ENCODE measurements at regions not wholly inside any gene's neighbourhood (a gene's known extent, or its start where the extent isn't known, plus 50 kb on each side); places are given as distances from the start of the nearest gene placed in this dataset.

GRCh38 chr3:135622215-135622614, 343.3 kb upstream of the PPP2R3A start:
- Histone ChIP-seq H3K79me2 (ENCODE audit: control insufficient read depth, insufficient read depth, low read length, poor library complexity) (no peaks in the 10 kb centered on the region), H3K9ac (ENCODE audit: low read length) (no peak overlapping the region), H3K79me1 (ENCODE audit: low read length) (no peaks in the 10 kb centered on the region), H2BK120ac (ENCODE audit: insufficient read depth, low read length, poor library complexity) (no peak overlapping the region), H3K23ac (ENCODE audit: low read length) (no peak overlapping the region), H3K4me3 (ENCODE audit: low read depth, low read length) (no peak overlapping the region), H3K4me1 (ENCODE audit: control insufficient read depth in 1 of 2, insufficient read depth in 2 of 2, low read length in 2 of 2) (no peaks in the 10 kb centered on the region), H3K4me2 (ENCODE audit: low read length) (no peak overlapping the region), H3K18ac (ENCODE audit: low read length) (no peak overlapping the region), H3K14ac (ENCODE audit: low read length) (no peak overlapping the region), H2AK5ac (ENCODE audit: low read length) (no peak overlapping the region), H4K12ac (ENCODE audit: low read depth, low read length) (no peak overlapping the region), H2BK5ac (ENCODE audit: low read depth, low read length, poor library complexity) (no peak overlapping the region), H4K8ac (ENCODE audit: low read depth, low read length) (no peak overlapping the region), H4K91ac (ENCODE audit: low read depth, low read length) (no peak overlapping the region), H2AFZ (ENCODE audit: insufficient read depth, low read length, poor library complexity) (no peak overlapping the region), H2BK12ac (ENCODE audit: low read length) (no peak overlapping the region), H3K27me3 (ENCODE audit: insufficient read depth, low read length) (no peaks in the 10 kb centered on the region), H3K27ac (ENCODE audit: low read depth, low read length) (no peak overlapping the region), H3K36me3 (ENCODE audit: control insufficient read depth in 1 of 2, insufficient read depth in 2 of 2, low read length in 2 of 2) (no peaks in the 10 kb centered on the region), H3K4ac (ENCODE audit: low read depth, low read length) (no peak overlapping the region), H3K9me3 (ENCODE audit: insufficient read depth, low read depth, low read length) (peaks cover 2% of the 10 kb centered on the region)
- DNase-seq = no peak
- no CpG with 5 or more reads among the region's 2 CpGs for WGBS (ENCODE audit: extremely low coverage, insufficient coverage, insufficient read length)

- Histone ChIP-seq H3K23ac (ENCODE audit: low read length) (no peak overlapping the region), H3K4me1 (ENCODE audit: control insufficient read depth in 1 of 2, insufficient read depth in 2 of 2, low read length in 2 of 2) (no peaks in the 10 kb centered on the region), H2BK12ac (ENCODE audit: low read length) (no peak overlapping the region), H3K79me1 (ENCODE audit: low read length) (no peaks in the 10 kb centered on the region), H3K27ac (ENCODE audit: low read depth, low read length) (no peak overlapping the region), H3K79me2 (ENCODE audit: control insufficient read depth, insufficient read depth, low read length, poor library complexity) (no peaks in the 10 kb centered on the region), H3K18ac (ENCODE audit: low read length) (no peak overlapping the region), H2AFZ (ENCODE audit: insufficient read depth, low read length, poor library complexity) (no peak overlapping the region), H4K8ac (ENCODE audit: low read depth, low read length) (no peak overlapping the region), H3K4ac (ENCODE audit: low read depth, low read length) (no peak overlapping the region), H2AK5ac (ENCODE audit: low read length) (no peak overlapping the region), H3K9me3 (ENCODE audit: insufficient read depth, low read depth, low read length) (peaks cover 2% of the 10 kb centered on the region), H2BK120ac (ENCODE audit: insufficient read depth, low read length, poor library complexity) (no peak overlapping the region), H4K91ac (ENCODE audit: low read depth, low read length) (no peak overlapping the region), H3K4me3 (ENCODE audit: low read depth, low read length) (no peak overlapping the region), H2BK5ac (ENCODE audit: low read depth, low read length, poor library complexity) (no peak overlapping the region), H3K27me3 (ENCODE audit: insufficient read depth, low read length) (no peaks in the 10 kb centered on the region), H4K12ac (ENCODE audit: low read depth, low read length) (no peak overlapping the region), H3K14ac (ENCODE audit: low read length) (no peak overlapping the region), H3K36me3 (ENCODE audit: control insufficient read depth in 1 of 2, insufficient read depth in 2 of 2, low read length in 2 of 2) (no peaks in the 10 kb centered on the region), H3K4me2 (ENCODE audit: low read length) (no peak overlapping the region), H3K9ac (ENCODE audit: low read length) (no peak overlapping the region)
- no peak for DNase-seq
Observed at GRCh38 chr3:135622656-135623055, 342.9 kb upstream of the PPP2R3A start.

GRCh38 chr3:135623558-135623957, 342.0 kb upstream of the PPP2R3A start:
- Histone ChIP-seq H3K27me3 (ENCODE audit: insufficient read depth, low read length) (no peaks in the 10 kb centered on the region), H3K23ac (ENCODE audit: low read length) (no peak overlapping the region), H3K9me3 (ENCODE audit: insufficient read depth, low read depth, low read length) (peaks cover 2% of the 10 kb centered on the region), H4K91ac (ENCODE audit: low read depth, low read length) (no peak overlapping the region), H3K27ac (ENCODE audit: low read depth, low read length) (no peak overlapping the region), H3K14ac (ENCODE audit: low read length) (no peak overlapping the region), H2AK5ac (ENCODE audit: low read length) (no peak overlapping the region), H3K79me1 (ENCODE audit: low read length) (no peaks in the 10 kb centered on the region), H2AFZ (ENCODE audit: insufficient read depth, low read length, poor library complexity) (no peak overlapping the region), H3K4ac (ENCODE audit: low read depth, low read length) (no peak overlapping the region), H3K36me3 (ENCODE audit: control insufficient read depth in 1 of 2, insufficient read depth in 2 of 2, low read length in 2 of 2) (no peaks in the 10 kb centered on the region), H4K8ac (ENCODE audit: low read depth, low read length) (no peak overlapping the region), H3K9ac (ENCODE audit: low read length) (no peak overlapping the region), H3K4me1 (ENCODE audit: control insufficient read depth in 1 of 2, insufficient read depth in 2 of 2, low read length in 2 of 2) (no peaks in the 10 kb centered on the region), H3K18ac (ENCODE audit: low read length) (no peak overlapping the region), H2BK5ac (ENCODE audit: low read depth, low read length, poor library complexity) (no peak overlapping the region), H3K4me3 (ENCODE audit: low read depth, low read length) (no peak overlapping the region), H3K4me2 (ENCODE audit: low read length) (no peak overlapping the region), H2BK12ac (ENCODE audit: low read length) (no peak overlapping the region), H4K12ac (ENCODE audit: low read depth, low read length) (no peak overlapping the region), H2BK120ac (ENCODE audit: insufficient read depth, low read length, poor library complexity) (no peak overlapping the region), H3K79me2 (ENCODE audit: control insufficient read depth, insufficient read depth, low read length, poor library complexity) (no peaks in the 10 kb centered on the region)
- DNase-seq = no peak
- no CpG with 5 or more reads among the region's 2 CpGs for WGBS (ENCODE audit: extremely low coverage, insufficient coverage, insufficient read length)

DNA sequence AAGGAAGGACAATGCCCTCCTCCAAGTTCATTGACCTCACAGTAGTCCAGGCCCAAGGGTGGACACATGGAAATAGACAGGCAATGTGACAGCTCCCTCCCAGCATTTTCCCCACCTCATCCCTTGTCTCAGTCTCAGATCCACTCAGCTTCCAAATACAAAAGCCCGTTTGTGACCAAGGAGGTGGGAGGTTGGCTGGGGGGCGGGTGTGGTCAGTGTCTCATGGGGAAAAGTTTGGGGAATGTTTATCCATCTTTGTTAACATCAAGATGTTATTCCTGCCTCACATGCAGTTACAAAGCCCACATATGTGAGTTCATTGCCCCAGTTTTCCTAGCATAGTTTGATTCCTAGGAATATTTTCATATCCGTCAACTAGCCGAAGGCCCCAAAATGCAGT, 338.5 kb upstream of the PPP2R3A start:
- no peak overlapping the region for H2AK5ac ChIP-seq (ENCODE audit: low read length)
- no peaks in the 10 kb centered on the region for H3K27me3 ChIP-seq (ENCODE audit: insufficient read depth, low read length)
- no peak for DNase-seq
- H2AFZ ChIP-seq (ENCODE audit: insufficient read depth, low read length, poor library complexity) = no peak overlapping the region
- no peak overlapping the region for H3K14ac ChIP-seq (ENCODE audit: low read length)
- no peak overlapping the region for H3K27ac ChIP-seq (ENCODE audit: low read depth, low read length)
- no peak overlapping the region for H3K9ac ChIP-seq (ENCODE audit: low read length)
- no peak overlapping the region for H3K4me2 ChIP-seq (ENCODE audit: low read length)
- no peak overlapping the region for H3K18ac ChIP-seq (ENCODE audit: low read length)
- H3K9me3 ChIP-seq (ENCODE audit: insufficient read depth, low read depth, low read length) = no peaks in the 10 kb centered on the region
- H3K23ac ChIP-seq (ENCODE audit: low read length) = peak overlapping the region; percentile 6
- H4K12ac ChIP-seq (ENCODE audit: low read depth, low read length) = no peak overlapping the region
- H4K8ac ChIP-seq (ENCODE audit: low read depth, low read length) = no peak overlapping the region
- no peaks in the 10 kb centered on the region for H3K79me1 ChIP-seq (ENCODE audit: low read length)
- no peak overlapping the region for H2BK12ac ChIP-seq (ENCODE audit: low read length)
- peak overlapping the region; percentile 25 for H3K4me3 ChIP-seq (ENCODE audit: low read depth, low read length)
- H3K79me2 ChIP-seq (ENCODE audit: control insufficient read depth, insufficient read depth, low read length, poor library complexity) = no peaks in the 10 kb centered on the region
- H3K36me3 ChIP-seq (ENCODE audit: control insufficient read depth in 1 of 2, insufficient read depth in 2 of 2, low read length in 2 of 2) = no peaks in the 10 kb centered on the region
- H2BK5ac ChIP-seq (ENCODE audit: low read depth, low read length, poor library complexity) = no peak overlapping the region
- no peak overlapping the region for H4K91ac ChIP-seq (ENCODE audit: low read depth, low read length)
- H2BK120ac ChIP-seq (ENCODE audit: insufficient read depth, low read length, poor library complexity) = no peak overlapping the region
- H3K4me1 ChIP-seq (ENCODE audit: control insufficient read depth in 1 of 2, insufficient read depth in 2 of 2, low read length in 2 of 2) = no peaks in the 10 kb centered on the region
- H3K4ac ChIP-seq (ENCODE audit: low read depth, low read length) = no peak overlapping the region
- no CpG with 5 or more reads among the region's 4 CpGs for WGBS (ENCODE audit: extremely low coverage, insufficient coverage, insufficient read length)

Measured in trophoblast cell (in vitro differentiated cells and primary cell).